ENCODE measurements at regions not wholly inside any gene's neighbourhood (a gene's known extent, or its start where the extent isn't known, plus 50 kb on each side); places are given as distances from the start of the nearest gene placed in this dataset.
A peak's percentile ranks its signal among the peaks of the same experiment; 100 is the strongest.

DNA sequence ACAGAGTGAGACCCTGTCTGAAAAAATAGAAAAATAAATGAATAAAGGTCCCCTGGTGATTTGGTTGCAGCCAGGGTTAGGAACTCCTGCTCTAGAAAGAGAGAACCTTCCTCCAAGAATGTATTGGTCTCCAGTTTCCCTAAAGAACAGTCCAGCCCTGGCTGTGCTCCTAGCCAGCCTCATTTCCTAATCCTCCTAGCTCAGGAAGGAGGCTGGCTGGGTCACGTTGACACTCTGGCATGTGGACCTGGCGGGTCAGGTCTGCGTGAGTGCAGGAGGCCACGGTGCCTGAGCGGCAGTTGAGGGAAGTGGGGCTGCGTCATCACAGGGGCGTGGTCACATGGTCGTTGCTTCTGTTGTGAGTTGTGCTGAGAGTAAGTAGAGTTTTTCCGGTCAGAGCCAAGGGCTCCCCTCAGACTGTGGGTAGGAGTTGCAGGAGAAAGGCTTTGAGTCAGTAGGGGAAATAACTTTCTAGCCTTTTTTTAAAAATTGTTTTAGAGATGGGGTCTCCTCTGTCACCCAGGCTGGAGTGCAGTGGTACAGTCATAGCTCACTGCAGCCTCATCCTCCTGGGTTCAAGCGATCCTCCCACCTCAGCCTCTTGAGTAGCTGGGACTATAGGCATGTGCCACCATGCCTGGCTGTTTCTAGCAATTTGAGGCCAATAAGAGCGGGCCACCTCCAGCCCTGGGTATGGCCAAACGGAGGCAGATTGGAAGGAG lies 194.0 kb upstream of the CIBAR2 start (continued):
- TF ChIP-seq HOXA7 (CRISPR knock-in tag; IDR thresholded peaks at IDR 0.05) = 0 out of 2 replicates have a peak, but pooled peaks have one; percentile 29
- TF ChIP-seq MATR3 (CRISPR knock-in tag; IDR thresholded peaks at IDR 0.05) = no peak
- no peak for TF ChIP-seq ZNF550 (CRISPR knock-in tag; IDR thresholded peaks at IDR 0.05; ENCODE audit: borderline replicate concordance)
- no peak for TF ChIP-seq PHF20 (CRISPR knock-in tag; IDR thresholded peaks at IDR 0.05)
- TF ChIP-seq ZNF770 (CRISPR knock-in tag; IDR thresholded peaks at IDR 0.05) = peak; percentile 82
- TF ChIP-seq NR1H2 (CRISPR knock-in tag; IDR thresholded peaks at IDR 0.05; ENCODE audit: borderline replicate concordance, low read depth) = no peak
- TF ChIP-seq, protein P1, sequence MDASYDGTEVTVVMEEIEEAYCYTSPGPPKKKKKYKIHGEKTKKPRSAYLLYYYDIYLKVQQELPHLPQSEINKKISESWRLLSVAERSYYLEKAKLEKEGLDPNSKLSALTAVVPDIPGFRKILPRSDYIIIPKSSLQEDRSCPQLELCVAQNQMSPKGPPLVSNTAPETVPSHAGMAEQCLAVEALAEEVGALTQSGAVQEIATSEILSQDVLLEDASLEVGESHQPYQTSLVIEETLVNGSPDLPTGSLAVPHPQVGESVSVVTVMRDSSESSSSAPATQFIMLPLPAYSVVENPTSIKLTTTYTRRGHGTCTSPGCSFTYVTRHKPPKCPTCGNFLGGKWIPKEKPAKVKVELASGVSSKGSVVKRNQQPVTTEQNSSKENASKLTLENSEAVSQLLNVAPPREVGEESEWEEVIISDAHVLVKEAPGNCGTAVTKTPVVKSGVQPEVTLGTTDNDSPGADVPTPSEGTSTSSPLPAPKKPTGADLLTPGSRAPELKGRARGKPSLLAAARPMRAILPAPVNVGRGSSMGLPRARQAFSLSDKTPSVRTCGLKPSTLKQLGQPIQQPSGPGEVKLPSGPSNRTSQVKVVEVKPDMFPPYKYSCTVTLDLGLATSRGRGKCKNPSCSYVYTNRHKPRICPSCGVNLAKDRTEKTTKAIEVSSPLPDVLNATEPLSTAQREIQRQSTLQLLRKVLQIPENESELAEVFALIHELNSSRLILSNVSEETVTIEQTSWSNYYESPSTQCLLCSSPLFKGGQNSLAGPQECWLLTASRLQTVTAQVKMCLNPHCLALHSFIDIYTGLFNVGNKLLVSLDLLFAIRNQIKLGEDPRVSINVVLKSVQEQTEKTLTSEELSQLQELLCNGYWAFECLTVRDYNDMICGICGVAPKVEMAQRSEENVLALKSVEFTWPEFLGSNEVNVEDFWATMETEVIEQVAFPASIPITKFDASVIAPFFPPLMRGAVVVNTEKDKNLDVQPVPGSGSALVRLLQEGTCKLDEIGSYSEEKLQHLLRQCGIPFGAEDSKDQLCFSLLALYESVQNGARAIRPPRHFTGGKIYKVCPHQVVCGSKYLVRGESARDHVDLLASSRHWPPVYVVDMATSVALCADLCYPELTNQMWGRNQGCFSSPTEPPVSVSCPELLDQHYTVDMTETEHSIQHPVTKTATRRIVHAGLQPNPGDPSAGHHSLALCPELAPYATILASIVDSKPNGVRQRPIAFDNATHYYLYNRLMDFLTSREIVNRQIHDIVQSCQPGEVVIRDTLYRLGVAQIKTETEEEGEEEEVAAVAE (CRISPR knock-in tag; IDR thresholded peaks at IDR 0.05; ENCODE audit: borderline replicate concordance) = peak; percentile 85; the same call in 1 of the 2 replicates
- no peak for TF ChIP-seq ZNF816 (CRISPR knock-in tag; IDR thresholded peaks at IDR 0.05; ENCODE audit: borderline replicate concordance)
- TF ChIP-seq ZNF784 (CRISPR knock-in tag; IDR thresholded peaks at IDR 0.05; ENCODE audit: borderline replicate concordance) = no peak; the same call in 1 of the 2 replicates
- TF ChIP-seq ZNF484 (CRISPR knock-in tag; IDR thresholded peaks at IDR 0.05; ENCODE audit: borderline replicate concordance, low read depth) = no peak
- TF ChIP-seq BHLHE40 (IDR thresholded peaks at IDR 0.05; ENCODE audit: low read length) = peak; percentile 72; the same call in 1 of the 2 replicates
- TF ChIP-seq TCF7L2 (IDR thresholded peaks at IDR 0.05; ENCODE audit: low read depth, low read length) = no peak
- TF ChIP-seq ZNF326 (CRISPR knock-in tag; IDR thresholded peaks at IDR 0.05; ENCODE audit: borderline replicate concordance) = no peak
- TF ChIP-seq SALL2 (CRISPR knock-in tag; IDR thresholded peaks at IDR 0.05) = no peak
- peak; percentile 65; the same call in 1 of the 2 replicates for TF ChIP-seq ZNF746 (CRISPR knock-in tag; IDR thresholded peaks at IDR 0.05)
- no peak for TF ChIP-seq ZNF382 (CRISPR knock-in tag; IDR thresholded peaks at IDR 0.05; ENCODE audit: borderline replicate concordance)
- TF ChIP-seq ZNF616 (CRISPR knock-in tag; IDR thresholded peaks at IDR 0.05; ENCODE audit: low read depth) = peak; percentile 96; the same call in 1 of the 2 replicates
- TF ChIP-seq SMAD1 (CRISPR knock-in tag; IDR thresholded peaks at IDR 0.05; ENCODE audit: borderline replicate concordance, low read depth) = no peak
- TF ChIP-seq ZNF747 (CRISPR knock-in tag; IDR thresholded peaks at IDR 0.05; ENCODE audit: borderline replicate concordance) = no peak
- peak; percentile 64; the same call in 1 of the 2 replicates for TF ChIP-seq ZKSCAN5 (CRISPR knock-in tag; IDR thresholded peaks at IDR 0.05)
- no peak; the same call in 1 of the 2 replicates for TF ChIP-seq ZNF205 (CRISPR knock-in tag; IDR thresholded peaks at IDR 0.05)
- TF ChIP-seq CREM (IDR thresholded peaks at IDR 0.05) = peak; percentile 82
- no peak for TF ChIP-seq CREM (CRISPR knock-in tag; IDR thresholded peaks at IDR 0.05)
